Loucy (cell line): ENCODE measurements at regions not wholly inside any gene's neighbourhood (a gene's known extent, or its start where the extent isn't known, plus 50 kb on each side); places are given as distances from the start of the nearest gene placed in this dataset.

Source experiments
- EZH2phosphoT487 ChIP-seq: fragments of 200-600 bp; IDR thresholded peaks from 2 replicates; pipeline ENCODE4 v1.6.1; 2018; ENCODE audit warnings: antibody characterized with exemption, mild to moderate bottlenecking, moderate library complexity, borderline replicate concordance
- TF ChIP-seq, protein P1 (sequence below): fragments of 200-600 bp; sonication (generic); conservative IDR thresholded peaks from 2 replicates; pipeline ENCODE4 v1.5.1; 2014; ENCODE audit warnings: mild to moderate bottlenecking, antibody characterized with exemption, low read length

DNA sequence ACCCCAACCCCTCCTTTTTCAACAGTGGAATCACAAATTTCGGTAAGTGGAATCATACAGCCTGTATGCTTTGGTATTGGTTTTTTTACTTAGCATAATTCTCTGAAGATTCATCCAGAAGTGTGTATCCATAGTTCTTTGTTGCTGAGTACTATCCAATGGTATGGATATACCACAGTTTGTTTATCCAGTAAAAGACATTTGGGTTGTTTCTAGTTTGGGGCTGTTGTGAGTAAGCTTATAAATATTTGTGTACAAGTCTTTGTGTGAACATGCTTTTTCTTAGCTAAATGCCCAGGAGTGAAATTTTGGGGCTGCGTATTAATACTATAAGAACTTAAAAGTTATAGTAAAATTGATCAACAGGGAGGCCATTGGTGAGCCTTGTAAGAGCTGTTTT lies 57.5 kb upstream of the GC start:
- TF ChIP-seq, protein P1, sequence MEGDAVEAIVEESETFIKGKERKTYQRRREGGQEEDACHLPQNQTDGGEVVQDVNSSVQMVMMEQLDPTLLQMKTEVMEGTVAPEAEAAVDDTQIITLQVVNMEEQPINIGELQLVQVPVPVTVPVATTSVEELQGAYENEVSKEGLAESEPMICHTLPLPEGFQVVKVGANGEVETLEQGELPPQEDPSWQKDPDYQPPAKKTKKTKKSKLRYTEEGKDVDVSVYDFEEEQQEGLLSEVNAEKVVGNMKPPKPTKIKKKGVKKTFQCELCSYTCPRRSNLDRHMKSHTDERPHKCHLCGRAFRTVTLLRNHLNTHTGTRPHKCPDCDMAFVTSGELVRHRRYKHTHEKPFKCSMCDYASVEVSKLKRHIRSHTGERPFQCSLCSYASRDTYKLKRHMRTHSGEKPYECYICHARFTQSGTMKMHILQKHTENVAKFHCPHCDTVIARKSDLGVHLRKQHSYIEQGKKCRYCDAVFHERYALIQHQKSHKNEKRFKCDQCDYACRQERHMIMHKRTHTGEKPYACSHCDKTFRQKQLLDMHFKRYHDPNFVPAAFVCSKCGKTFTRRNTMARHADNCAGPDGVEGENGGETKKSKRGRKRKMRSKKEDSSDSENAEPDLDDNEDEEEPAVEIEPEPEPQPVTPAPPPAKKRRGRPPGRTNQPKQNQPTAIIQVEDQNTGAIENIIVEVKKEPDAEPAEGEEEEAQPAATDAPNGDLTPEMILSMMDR, result no peak
- no peak for TF ChIP-seq EZH2phosphoT487
